ENCODE measurements at regions not wholly inside any gene's neighbourhood (a gene's known extent, or its start where the extent isn't known, plus 50 kb on each side); places are given as distances from the start of the nearest gene placed in this dataset.

- no peaks in the 10 kb centered on the region for H3K27me3 ChIP-seq (ENCODE audit: control insufficient read depth in 1 of 2, insufficient read depth in 2 of 2, low read length in 1 of 2)
- H3K4me1 ChIP-seq (ENCODE audit: control insufficient read depth in 1 of 2, insufficient read depth in 2 of 2, low read length in 2 of 2) = no peaks in the 10 kb centered on the region
- ATAC-seq (ENCODE audit: low FRiP score) = no peak
- H3K36me3 ChIP-seq (ENCODE audit: control insufficient read depth in 1 of 2, insufficient read depth in 2 of 2, low read length in 1 of 2) = no peaks in the 10 kb centered on the region
- 50 to 55% methylated on average over 4 of the region's 4 CpGs for WGBS, 2 donors
- H3K4me3 ChIP-seq (ENCODE audit: low read length in 2 of 2) = no peak overlapping the region
- DNase-seq = no peak
- peaks cover 3% of the 10 kb centered on the region for H3K9me3 ChIP-seq (ENCODE audit: control insufficient read depth, low read length)
- intact Hi-C loops (cut with DNase I) = no loop called here
- H3K27ac ChIP-seq (ENCODE audit: low read depth in 1 of 2, low read length in 2 of 2) = no peak overlapping the region
Observed at GRCh38 chr20:42020316-42020715, 402.1 kb upstream of the CHD6 start.

- Histone ChIP-seq H3K27ac (ENCODE audit: low read depth in 1 of 2, low read length in 2 of 2) (no peak overlapping the region), H3K9me3 (ENCODE audit: control insufficient read depth, low read length) (peaks cover 3% of the 10 kb centered on the region), H3K4me1 (ENCODE audit: control insufficient read depth in 1 of 2, insufficient read depth in 2 of 2, low read length in 2 of 2) (no peaks in the 10 kb centered on the region), H3K36me3 (ENCODE audit: control insufficient read depth in 1 of 2, insufficient read depth in 2 of 2, low read length in 1 of 2) (no peaks in the 10 kb centered on the region), H3K27me3 (ENCODE audit: control insufficient read depth in 1 of 2, insufficient read depth in 2 of 2, low read length in 1 of 2) (no peaks in the 10 kb centered on the region), H3K4me3 (ENCODE audit: low read length in 2 of 2) (no peak overlapping the region)
- intact Hi-C loops (cut with DNase I) = no loop called here
- ATAC-seq (ENCODE audit: low FRiP score) = no peak
- DNase-seq = no peak
Observed at GRCh38 chr20:42018979-42019378, 400.8 kb upstream of the CHD6 start.

GRCh38 chr20:42010090-42010489 is 391.9 kb upstream of the CHD6 start:
- H3K27me3 ChIP-seq (ENCODE audit: control insufficient read depth in 1 of 2, insufficient read depth in 2 of 2, low read length in 1 of 2) = no peaks in the 10 kb centered on the region
- peaks cover 2% of the 10 kb centered on the region for H3K9me3 ChIP-seq (ENCODE audit: control insufficient read depth, low read length)
- intact Hi-C loops (cut with DNase I) = no loop called here
- no peaks in the 10 kb centered on the region for H3K36me3 ChIP-seq (ENCODE audit: control insufficient read depth in 1 of 2, insufficient read depth in 2 of 2, low read length in 1 of 2)
- H3K4me3 ChIP-seq (ENCODE audit: low read length in 2 of 2) = no peak overlapping the region
- H3K27ac ChIP-seq (ENCODE audit: low read depth in 1 of 2, low read length in 2 of 2) = no peak overlapping the region
- DNase-seq = no peak
- ATAC-seq (ENCODE audit: low FRiP score) = no peak
- WGBS, 2 donors = 64 to 70% methylated on average over 3 of the region's 3 CpGs
- H3K4me1 ChIP-seq (ENCODE audit: control insufficient read depth in 1 of 2, insufficient read depth in 2 of 2, low read length in 2 of 2) = no peaks in the 10 kb centered on the region

- intact Hi-C loops (cut with DNase I) = no loop called here
Observed at GRCh38 chr20:42007251-42007650, 389.1 kb upstream of the CHD6 start.

GRCh38 chr20:42005211-42005610 is 387.0 kb upstream of the CHD6 start:
- no peaks in the 10 kb centered on the region for H3K4me1 ChIP-seq (ENCODE audit: control insufficient read depth in 1 of 2, insufficient read depth in 2 of 2, low read length in 2 of 2)
- no peak overlapping the region for H3K4me3 ChIP-seq (ENCODE audit: low read length in 2 of 2)
- ATAC-seq (ENCODE audit: low FRiP score) = no peak
- peaks cover 2% of the 10 kb centered on the region for H3K9me3 ChIP-seq (ENCODE audit: control insufficient read depth, low read length)
- no peaks in the 10 kb centered on the region for H3K36me3 ChIP-seq (ENCODE audit: control insufficient read depth in 1 of 2, insufficient read depth in 2 of 2, low read length in 1 of 2)
- H3K27me3 ChIP-seq (ENCODE audit: control insufficient read depth in 1 of 2, insufficient read depth in 2 of 2, low read length in 1 of 2) = no peaks in the 10 kb centered on the region
- DNase-seq = no peak
- intact Hi-C loops (cut with DNase I) = no loop called here
- no peak overlapping the region for H3K27ac ChIP-seq (ENCODE audit: low read depth in 1 of 2, low read length in 2 of 2)

More at GRCh38 chr20:42007251-42007650, 389.1 kb upstream of the CHD6 start:
- WGBS, 2 donors = 75 to 76% methylated on average over 4 of the region's 4 CpGs
- no peaks in the 10 kb centered on the region for H3K4me1 ChIP-seq (ENCODE audit: control insufficient read depth in 1 of 2, insufficient read depth in 2 of 2, low read length in 2 of 2)
- DNase-seq (no peak), ATAC-seq (ENCODE audit: low FRiP score) (no peak)
- no peaks in the 10 kb centered on the region for H3K36me3 ChIP-seq (ENCODE audit: control insufficient read depth in 1 of 2, insufficient read depth in 2 of 2, low read length in 1 of 2)
- H3K27me3 ChIP-seq (ENCODE audit: control insufficient read depth in 1 of 2, insufficient read depth in 2 of 2, low read length in 1 of 2) = no peaks in the 10 kb centered on the region
- peaks cover 2% of the 10 kb centered on the region for H3K9me3 ChIP-seq (ENCODE audit: control insufficient read depth, low read length)
- no peak overlapping the region for H3K27ac ChIP-seq (ENCODE audit: low read depth in 1 of 2, low read length in 2 of 2)
- H3K4me3 ChIP-seq (ENCODE audit: low read length in 2 of 2) = no peak overlapping the region

- no peaks in the 10 kb centered on the region for H3K27me3 ChIP-seq (ENCODE audit: control insufficient read depth in 1 of 2, insufficient read depth in 2 of 2, low read length in 1 of 2)
- DNase-seq (no peak), ATAC-seq (ENCODE audit: low FRiP score) (no peak)
- H3K27ac ChIP-seq (ENCODE audit: low read depth in 1 of 2, low read length in 2 of 2) = no peak overlapping the region
- H3K4me3 ChIP-seq (ENCODE audit: low read length in 2 of 2) = no peak overlapping the region
- intact Hi-C loops (cut with DNase I) = no loop called here
- no peaks in the 10 kb centered on the region for H3K4me1 ChIP-seq (ENCODE audit: control insufficient read depth in 1 of 2, insufficient read depth in 2 of 2, low read length in 2 of 2)
- 52 to 66% methylated on average over 2 of the region's 2 CpGs for WGBS, 2 donors
- H3K9me3 ChIP-seq (ENCODE audit: control insufficient read depth, low read length) = no peaks in the 10 kb centered on the region
- H3K36me3 ChIP-seq (ENCODE audit: control insufficient read depth in 1 of 2, insufficient read depth in 2 of 2, low read length in 1 of 2) = no peaks in the 10 kb centered on the region
Observed at GRCh38 chr20:42003380-42003779, 385.2 kb upstream of the CHD6 start.

GRCh38 chr20:41998539-41999341 is 380.6 kb upstream of the CHD6 start:
- DNase-seq = no peak

GRCh38 chr20:41996951-41997350 is 378.8 kb upstream of the CHD6 start:
- intact Hi-C loops (cut with DNase I) = no loop called here
- H3K27ac ChIP-seq (ENCODE audit: low read depth in 1 of 2, low read length in 2 of 2) = no peak overlapping the region
- H3K9me3 ChIP-seq (ENCODE audit: control insufficient read depth, low read length) = peaks cover 2% of the 10 kb centered on the region
- DNase-seq = no peak
- no peak overlapping the region for H3K4me3 ChIP-seq (ENCODE audit: low read length in 2 of 2)
- H3K4me1 ChIP-seq (ENCODE audit: control insufficient read depth in 1 of 2, insufficient read depth in 2 of 2, low read length in 2 of 2) = no peaks in the 10 kb centered on the region
- no peaks in the 10 kb centered on the region for H3K27me3 ChIP-seq (ENCODE audit: control insufficient read depth in 1 of 2, insufficient read depth in 2 of 2, low read length in 1 of 2)
- 37 to 47% methylated on average over 3 of the region's 3 CpGs for WGBS, 2 donors
- no peaks in the 10 kb centered on the region for H3K36me3 ChIP-seq (ENCODE audit: control insufficient read depth in 1 of 2, insufficient read depth in 2 of 2, low read length in 1 of 2)
- ATAC-seq (ENCODE audit: low FRiP score) = no peak

More at GRCh38 chr20:41998539-41999341, 380.6 kb upstream of the CHD6 start:
- no peaks in the 10 kb centered on the region for H3K27me3 ChIP-seq (ENCODE audit: control insufficient read depth in 1 of 2, insufficient read depth in 2 of 2, low read length in 1 of 2)
- no peak overlapping the region for H3K27ac ChIP-seq (ENCODE audit: low read depth in 1 of 2, low read length in 2 of 2)
- H3K36me3 ChIP-seq (ENCODE audit: control insufficient read depth in 1 of 2, insufficient read depth in 2 of 2, low read length in 1 of 2) = no peaks in the 10 kb centered on the region
- H3K4me1 ChIP-seq (ENCODE audit: control insufficient read depth in 1 of 2, insufficient read depth in 2 of 2, low read length in 2 of 2) = no peaks in the 10 kb centered on the region
- no peak for ATAC-seq (ENCODE audit: low FRiP score)
- WGBS, 2 donors = 90 to 92% methylated on average over 92 of the region's 92 CpGs
- H3K9me3 ChIP-seq (ENCODE audit: control insufficient read depth, low read length) = no peaks in the 10 kb centered on the region
- no peak overlapping the region for H3K4me3 ChIP-seq (ENCODE audit: low read length in 2 of 2)
- intact Hi-C loops (cut with DNase I) = no loop called here

- no peak for ATAC-seq (ENCODE audit: low FRiP score)
- no peak for DNase-seq
- intact Hi-C loops (cut with DNase I) = no loop called here
- 61 to 70% methylated on average over 4 of the region's 4 CpGs for WGBS, 2 donors
- Histone ChIP-seq H3K4me1 (ENCODE audit: control insufficient read depth in 1 of 2, insufficient read depth in 2 of 2, low read length in 2 of 2) (no peaks in the 10 kb centered on the region), H3K4me3 (ENCODE audit: low read length in 2 of 2) (no peak overlapping the region), H3K9me3 (ENCODE audit: control insufficient read depth, low read length) (peaks cover 2% of the 10 kb centered on the region), H3K27me3 (ENCODE audit: control insufficient read depth in 1 of 2, insufficient read depth in 2 of 2, low read length in 1 of 2) (no peaks in the 10 kb centered on the region), H3K27ac (ENCODE audit: low read depth in 1 of 2, low read length in 2 of 2) (no peak overlapping the region), H3K36me3 (ENCODE audit: control insufficient read depth in 1 of 2, insufficient read depth in 2 of 2, low read length in 1 of 2) (no peaks in the 10 kb centered on the region)
Observed at GRCh38 chr20:41992481-41992880, 374.3 kb upstream of the CHD6 start.

Data from aorta (tissue), 5 donors.